ENCODE measurements at regions not wholly inside any gene's neighbourhood (a gene's known extent, or its start where the extent isn't known, plus 50 kb on each side); places are given as distances from the start of the nearest gene placed in this dataset.

DNA sequence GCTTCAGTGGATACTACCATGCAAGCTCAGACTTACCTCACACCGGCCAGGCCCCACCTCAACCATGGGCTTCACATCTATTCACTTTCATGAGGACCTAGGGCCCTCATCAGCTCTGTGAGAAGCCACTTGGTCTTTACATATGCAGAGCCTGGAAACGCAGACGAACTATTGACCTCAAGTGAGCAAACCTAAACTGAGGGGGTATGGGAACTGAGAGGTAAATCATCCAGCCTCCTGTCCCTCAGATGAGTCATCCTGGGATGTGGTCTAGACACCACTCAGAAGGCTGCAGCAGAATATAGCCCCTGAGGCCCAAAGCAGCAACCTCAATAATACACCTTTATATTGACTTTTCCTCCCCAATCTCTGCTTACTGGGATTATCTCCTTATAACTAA is 578.0 kb downstream of the INSC start:
- DNase-seq (ENCODE audit: low read depth, low spot score), result no peak

DNA sequence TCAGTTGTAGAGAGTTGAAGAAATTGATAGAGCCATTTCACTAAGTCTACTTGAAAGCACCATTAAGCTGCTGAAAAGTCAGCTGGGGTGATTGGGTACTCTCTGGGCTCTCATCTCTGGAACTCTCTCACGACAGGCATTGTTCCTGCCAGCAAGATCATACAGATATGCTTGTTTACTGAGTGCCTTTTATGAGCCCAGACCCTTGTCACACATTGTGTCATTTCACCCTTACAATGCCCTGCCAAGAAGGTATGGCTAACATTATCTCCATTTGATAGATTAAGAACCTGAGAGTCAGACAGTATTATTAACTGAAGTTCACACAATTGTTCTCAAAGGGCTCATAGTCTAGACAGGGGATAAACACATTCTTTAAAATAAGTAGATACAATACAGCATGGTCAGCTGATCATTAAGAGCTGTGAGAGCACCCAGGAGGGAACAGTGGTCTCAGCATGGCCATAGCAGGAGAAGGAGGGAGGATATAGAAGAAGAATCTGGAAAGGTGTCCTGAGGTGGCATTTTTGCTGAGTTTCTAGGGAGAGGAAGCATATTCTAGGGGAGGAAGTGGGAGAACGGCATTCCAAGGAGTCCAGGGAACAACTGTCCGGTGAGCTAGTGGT is 580.5 kb downstream of the INSC start:
- DNase-seq (ENCODE audit: low read depth, low spot score), result no peak

GRCh38 chr11:15696069-15696468 is 581.3 kb downstream of the INSC start:
- DNase-seq (ENCODE audit: low read depth, low spot score), result no peak

DNA sequence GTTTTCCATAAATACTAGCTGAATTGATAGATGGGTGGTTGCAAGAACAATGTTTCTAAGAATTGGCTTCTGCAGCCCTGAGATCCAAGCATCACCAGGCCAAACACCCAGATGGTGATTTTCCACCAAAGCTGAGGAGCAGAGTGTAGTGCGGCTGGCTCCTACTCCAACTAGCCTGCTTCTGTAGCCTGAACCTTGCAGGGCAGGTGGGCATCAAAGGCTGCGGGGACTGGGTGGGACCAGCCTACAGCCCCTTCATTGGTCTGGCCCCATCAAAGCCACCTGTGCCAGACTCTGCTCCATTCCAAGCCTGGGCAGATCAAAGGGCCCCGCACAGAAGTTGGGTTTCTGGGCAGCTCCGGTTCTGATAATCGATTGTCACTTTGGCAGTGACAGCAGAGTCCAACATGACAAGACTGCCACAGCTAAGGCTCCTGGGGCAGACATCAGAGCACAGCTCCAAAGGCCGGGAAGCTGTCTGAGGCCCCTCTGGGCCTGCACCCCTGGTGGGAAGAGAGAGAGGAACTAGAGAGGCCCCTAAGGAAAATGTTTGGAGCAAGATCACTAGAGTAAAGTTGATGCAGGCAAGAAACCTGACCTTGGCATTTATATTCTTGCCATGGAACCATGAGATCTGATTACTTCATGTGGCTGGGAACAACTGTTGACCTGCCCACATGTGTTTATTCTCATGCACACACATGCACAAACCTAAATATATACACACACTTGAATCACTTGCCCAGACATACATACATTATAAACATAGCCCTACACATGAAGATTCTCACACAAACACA is 582.9 kb downstream of the INSC start:
- no peak for DNase-seq (ENCODE audit: low read depth, low spot score)

DNA sequence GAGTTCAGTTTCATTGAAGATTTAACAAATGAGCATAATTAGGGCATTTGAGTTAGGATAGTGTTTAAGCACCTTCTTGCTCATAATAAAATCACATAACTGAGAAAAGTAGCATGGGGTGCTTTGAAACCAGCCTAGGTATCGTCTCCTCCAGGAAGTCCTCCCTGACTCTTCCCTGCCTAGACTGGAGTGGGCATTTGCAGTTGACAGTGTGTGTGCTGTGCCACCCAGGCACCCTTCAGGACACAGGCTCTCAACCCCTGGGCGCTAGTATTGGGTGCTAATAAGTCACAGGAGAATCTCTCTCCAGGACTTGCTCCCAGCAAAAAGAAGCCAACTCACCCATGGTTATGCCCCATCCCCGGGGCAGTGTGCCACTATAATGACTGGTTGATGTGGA is 584.1 kb downstream of the INSC start:
- DNase-seq (ENCODE audit: low read depth, low spot score), result no peak

DNA sequence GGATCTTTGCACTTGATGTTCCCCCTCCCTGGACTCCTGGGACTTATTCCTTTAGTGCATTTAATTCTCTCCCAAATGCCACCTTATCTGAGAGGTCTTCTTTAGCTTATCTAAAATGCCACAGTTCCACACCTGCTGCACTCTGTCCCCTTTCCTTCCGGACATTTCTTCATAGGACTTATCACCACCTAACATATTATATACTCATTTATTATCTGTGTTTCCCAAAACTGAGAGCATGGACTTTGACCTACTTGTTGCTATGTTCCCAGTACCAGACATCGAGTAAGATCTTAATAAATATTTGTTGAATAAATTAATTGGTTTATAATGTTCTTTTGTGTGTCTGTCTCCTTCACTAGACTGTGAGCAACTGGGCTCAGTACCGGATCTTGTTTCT is 585.3 kb downstream of the INSC start:
- DNase-seq (ENCODE audit: low read depth, low spot score), result no peak

DNA sequence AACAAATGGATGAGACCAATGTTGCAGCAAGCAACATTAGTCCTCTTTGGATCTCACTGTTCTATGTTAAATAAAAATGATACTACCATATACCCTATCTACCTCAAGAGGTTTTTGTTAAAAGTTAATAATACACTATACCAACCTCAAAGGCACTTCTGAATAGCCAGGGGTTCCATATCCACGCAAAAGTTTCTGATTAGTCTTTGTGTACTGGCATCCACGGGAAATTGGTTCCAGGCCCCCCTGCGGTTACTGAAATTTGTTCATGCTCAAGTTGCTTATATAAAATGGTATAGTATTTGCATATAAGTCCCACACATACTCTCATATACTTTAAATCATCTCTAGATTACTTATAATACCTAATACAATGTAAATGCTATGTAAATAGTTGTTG is 585.7 kb downstream of the INSC start:
- no peak for DNase-seq (ENCODE audit: low read depth, low spot score)

DNA sequence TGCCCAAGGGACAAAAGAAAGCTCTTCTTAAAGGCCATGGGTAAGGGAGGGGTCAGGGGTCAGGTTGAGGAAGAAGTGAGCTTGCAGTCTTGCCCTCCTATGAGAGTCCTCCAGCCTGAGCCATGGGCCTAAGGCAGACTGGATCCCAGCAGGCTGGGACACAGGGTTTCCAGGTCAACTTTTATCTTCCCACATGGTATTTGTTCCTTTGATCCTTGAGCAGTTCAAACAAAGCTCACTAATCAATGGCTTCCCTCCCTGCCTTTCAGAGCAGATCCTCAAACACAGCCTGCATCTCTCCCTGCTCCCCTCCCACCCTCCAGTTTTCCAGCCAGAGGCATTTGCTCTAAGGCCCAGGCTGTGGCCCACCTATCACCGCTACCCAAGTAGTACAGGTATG is 589.3 kb downstream of the INSC start:
- no peak for DNase-seq (ENCODE audit: low read depth, low spot score)

GRCh38 chr11:15704556-15704955 is 589.8 kb downstream of the INSC start:
- no peak for DNase-seq (ENCODE audit: low read depth, low spot score)

DNA sequence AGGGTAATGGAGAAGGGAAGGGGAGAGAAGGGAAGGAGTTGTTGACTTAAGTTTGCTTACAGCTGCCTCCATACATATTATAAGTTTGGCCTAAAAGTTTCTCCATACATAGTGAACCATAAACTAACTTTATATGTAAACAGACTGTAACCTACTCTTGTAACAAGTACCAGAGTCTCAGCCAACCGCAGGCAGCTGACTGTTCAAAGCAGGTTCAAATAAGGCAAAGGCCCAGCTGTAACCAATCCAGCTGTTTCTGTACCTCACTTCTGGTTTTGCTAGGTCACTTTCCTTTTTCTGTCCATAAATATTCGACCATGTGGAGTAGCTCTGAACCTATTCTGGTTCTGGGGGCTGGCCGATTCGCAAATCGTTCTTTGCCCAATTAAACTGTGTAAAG is 591.2 kb downstream of the INSC start:
- no peak for DNase-seq (ENCODE audit: low read depth, low spot score)

DNA sequence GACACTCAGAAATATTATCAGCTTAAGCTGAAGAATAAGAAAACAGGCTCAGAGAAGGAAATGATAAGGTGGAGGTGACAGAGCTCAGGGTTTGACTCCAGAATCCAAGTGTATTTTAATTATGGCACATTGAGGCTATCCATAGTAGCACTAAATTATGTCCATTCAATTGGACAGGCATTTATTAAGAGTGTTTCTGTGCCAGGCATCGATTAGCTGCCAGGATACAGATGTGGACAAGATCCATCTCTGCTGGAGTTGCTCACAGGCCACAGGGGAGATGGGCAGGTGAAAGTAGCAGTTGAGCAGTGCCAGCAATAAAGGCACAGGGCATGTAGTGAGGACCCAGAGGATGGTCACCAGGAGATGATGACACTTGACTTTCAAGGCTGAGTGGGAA is 592.5 kb downstream of the INSC start:
- no peak for DNase-seq (ENCODE audit: low read depth, low spot score)

DNA sequence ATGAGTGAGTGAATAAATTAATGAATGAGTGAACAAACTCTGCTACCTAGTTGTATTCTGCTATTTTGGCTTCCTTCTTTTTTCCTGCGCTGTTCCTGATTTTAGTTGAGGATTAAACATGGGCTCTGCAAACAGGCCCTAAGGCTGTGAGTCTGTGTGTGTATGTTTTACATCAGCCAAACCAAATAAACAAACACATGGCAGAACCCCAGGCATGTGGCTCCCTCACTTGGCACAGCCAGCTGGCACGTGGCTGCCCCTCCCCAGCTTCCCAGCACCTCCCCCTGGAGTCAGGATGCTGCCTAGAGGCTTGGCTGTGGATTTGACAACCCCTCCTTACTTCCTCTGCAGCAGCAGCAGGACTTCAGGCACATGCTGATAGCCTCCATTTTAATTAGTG is 593.2 kb downstream of the INSC start:
- no peak for DNase-seq (ENCODE audit: low read depth, low spot score)

- DNase-seq (ENCODE audit: low read depth, low spot score), result no peak
Measured at GRCh38 chr11:15710580-15711275, 596.0 kb downstream of the INSC start.

DNA sequence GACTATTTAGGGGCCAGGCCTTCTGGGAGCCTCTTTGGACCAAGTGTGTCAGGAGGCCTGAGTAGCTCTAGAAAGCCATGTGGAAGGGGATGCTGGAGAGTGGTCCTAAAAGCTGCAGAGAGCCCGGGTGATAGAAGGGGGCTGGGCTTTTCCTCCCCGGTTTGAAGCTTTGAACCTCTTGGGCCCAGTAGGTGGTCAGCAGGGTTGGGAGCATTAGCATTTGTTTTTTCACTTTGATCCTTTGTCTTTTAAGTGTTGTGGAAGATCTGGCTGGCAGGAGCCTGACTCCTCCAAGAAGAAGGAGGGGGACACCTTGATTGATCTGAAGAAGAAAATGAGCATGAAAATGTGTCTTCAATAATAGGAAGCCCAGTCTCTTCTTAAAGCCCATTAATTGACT is 596.6 kb downstream of the INSC start:
- DNase-seq (ENCODE audit: low read depth, low spot score), result peak; percentile 56

- no peak for DNase-seq (ENCODE audit: low read depth, low spot score)
Measured at GRCh38 chr11:15714641-15715399, 600.1 kb downstream of the INSC start.

DNA sequence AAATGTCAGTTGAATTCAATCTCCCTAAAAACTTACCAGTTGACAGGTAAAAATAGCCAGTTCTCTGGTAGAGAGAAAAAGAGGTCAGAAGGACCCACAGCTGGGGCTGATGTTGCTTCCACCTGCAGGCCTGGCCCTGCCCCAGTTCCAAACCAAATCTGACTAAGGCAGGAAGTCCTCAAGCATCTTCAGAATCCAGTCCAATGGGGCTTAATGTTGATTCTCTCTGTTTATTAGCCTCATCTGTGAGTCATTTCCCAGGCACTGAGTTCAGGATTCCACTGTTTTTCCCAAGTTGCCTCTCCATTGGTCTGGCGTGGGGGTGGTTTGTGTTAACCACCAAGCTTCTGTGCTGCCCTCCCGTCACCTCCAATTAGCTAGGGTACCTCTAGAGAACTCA is 601.8 kb downstream of the INSC start:
- DNase-seq (ENCODE audit: low read depth, low spot score), result no peak

GRCh38 chr11:15720460-15720859 is 605.7 kb downstream of the INSC start:
- no peak for DNase-seq (ENCODE audit: low read depth, low spot score)

DNA sequence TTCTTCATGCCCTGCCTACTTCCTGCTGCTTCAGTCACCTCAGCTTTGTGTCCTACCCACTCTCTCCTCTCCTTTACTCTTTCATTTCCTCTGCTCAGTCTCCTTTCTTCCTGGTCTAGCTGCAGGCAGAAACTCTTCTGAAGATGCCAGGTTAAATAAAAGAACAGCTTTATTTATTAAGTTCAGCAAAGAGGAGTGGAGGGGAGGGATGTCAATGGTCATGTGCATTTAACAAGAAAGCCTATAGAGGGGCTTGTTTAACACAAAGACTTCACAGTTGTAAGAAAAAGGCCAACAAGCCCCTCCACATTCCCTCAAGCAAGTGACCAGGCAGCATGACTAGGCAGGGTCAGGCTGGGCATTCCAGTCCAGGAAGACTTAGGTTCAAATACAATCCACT is 609.2 kb downstream of the INSC start:
- no peak for DNase-seq (ENCODE audit: low read depth, low spot score)

GRCh38 chr11:15724601-15725000 is 609.9 kb downstream of the INSC start:
- no peak for DNase-seq (ENCODE audit: low read depth, low spot score)

DNA sequence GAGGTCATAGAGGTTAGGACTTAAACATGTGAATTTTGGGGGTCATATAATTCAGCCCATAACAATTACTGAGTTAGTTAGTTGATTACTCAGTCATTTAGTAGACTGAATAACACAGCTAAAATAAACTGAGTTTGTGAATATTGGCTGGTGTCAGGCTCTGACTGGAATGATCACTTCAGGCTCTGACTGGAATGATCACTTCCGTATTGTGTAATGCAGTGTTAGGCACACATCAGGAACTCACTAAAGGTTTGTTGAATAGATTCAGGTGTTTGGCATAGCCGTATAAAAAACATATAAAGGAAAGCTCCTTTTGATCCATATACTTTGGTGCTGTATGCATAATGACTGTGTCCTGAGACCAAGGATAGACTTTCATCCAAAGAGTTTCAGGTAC is 610.5 kb downstream of the INSC start:
- DNase-seq (ENCODE audit: low read depth, low spot score), result no peak

DNA sequence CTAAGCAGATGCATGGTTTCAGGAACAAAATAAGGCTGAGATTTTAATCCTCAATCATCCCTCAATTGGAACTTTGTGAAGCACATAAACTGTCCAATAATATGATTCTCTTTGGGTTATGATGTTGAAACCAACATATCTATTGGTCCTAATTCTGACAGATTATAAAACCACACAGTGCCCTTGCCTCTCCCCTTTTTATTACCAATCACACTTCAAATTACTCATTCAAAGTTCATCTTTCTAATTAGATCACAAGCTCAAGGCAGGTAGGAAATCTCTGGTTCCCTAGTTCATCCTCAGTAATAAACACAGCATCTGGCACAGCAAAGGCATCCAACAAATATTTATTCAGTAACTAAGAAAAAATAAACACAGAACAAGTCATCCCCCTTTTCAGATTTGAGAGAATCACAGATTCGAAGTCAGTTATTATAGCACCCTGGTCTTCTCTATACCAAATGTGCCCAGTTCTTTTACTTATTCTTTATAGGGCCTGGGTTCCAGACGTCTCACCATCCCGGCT is 611.6 kb downstream of the INSC start:
- DNase-seq (ENCODE audit: low read depth, low spot score), result no peak
